ENCODE measurements at regions not wholly inside any gene's neighbourhood (a gene's known extent, or its start where the extent isn't known, plus 50 kb on each side); places are given as distances from the start of the nearest gene placed in this dataset.

- H3K4me1 Mint-ChIP-seq (ENCODE audit: low read depth, unreplicated experiment): peaks cover 11% of the 10 kb centered on the region
- no peak for TF ChIP-seq CTCF (IDR thresholded peaks at IDR 0.05; ENCODE audit: partially characterized antibody, unreplicated experiment)
- no peak overlapping the region for H3K27ac Mint-ChIP-seq (ENCODE audit: unreplicated experiment)
- no peaks in the 10 kb centered on the region for H3K27me3 Mint-ChIP-seq (ENCODE audit: unreplicated experiment)
- DNase-seq: no peak
- peaks cover 2% of the 10 kb centered on the region for H3K9me3 Mint-ChIP-seq (ENCODE audit: unreplicated experiment)
- H3K36me3 Mint-ChIP-seq (ENCODE audit: unreplicated experiment): no peaks in the 10 kb centered on the region
- H3K4me3 Mint-ChIP-seq (ENCODE audit: unreplicated experiment): no peak overlapping the region
Observed at GRCh38 chr13:40063703-40064102, 408.2 kb downstream of the COG6 start.

GRCh38 chr13:40064154-40065097, 409.0 kb downstream of the COG6 start:
- Mint-ChIP-seq H3K27ac (ENCODE audit: unreplicated experiment) (no peak overlapping the region), H3K27me3 (ENCODE audit: unreplicated experiment) (no peaks in the 10 kb centered on the region), H3K36me3 (ENCODE audit: unreplicated experiment) (no peaks in the 10 kb centered on the region), H3K4me1 (ENCODE audit: low read depth, unreplicated experiment) (peaks cover 11% of the 10 kb centered on the region), H3K4me3 (ENCODE audit: unreplicated experiment) (no peak overlapping the region), H3K9me3 (ENCODE audit: unreplicated experiment) (peaks cover 2% of the 10 kb centered on the region)
- TF ChIP-seq CTCF (IDR thresholded peaks at IDR 0.05; ENCODE audit: partially characterized antibody, unreplicated experiment): no peak
- DNase-seq: no peak

GRCh38 chr13:40069173-40070044, 413.9 kb downstream of the COG6 start:
- Mint-ChIP-seq H3K4me3 (ENCODE audit: unreplicated experiment) (no peak overlapping the region), H3K27me3 (ENCODE audit: unreplicated experiment) (no peaks in the 10 kb centered on the region), H3K36me3 (ENCODE audit: unreplicated experiment) (no peaks in the 10 kb centered on the region), H3K4me1 (ENCODE audit: low read depth, unreplicated experiment) (no peaks in the 10 kb centered on the region), H3K27ac (ENCODE audit: unreplicated experiment) (no peak overlapping the region), H3K9me3 (ENCODE audit: unreplicated experiment) (no peaks in the 10 kb centered on the region)
- peak; percentile 82 for DNase-seq
- TF ChIP-seq CTCF (IDR thresholded peaks at IDR 0.05; ENCODE audit: partially characterized antibody, unreplicated experiment): peak; percentile 78

GRCh38 chr13:40070357-40070756, 414.9 kb downstream of the COG6 start:
- H3K27me3 Mint-ChIP-seq (ENCODE audit: unreplicated experiment): no peaks in the 10 kb centered on the region
- DNase-seq: no peak
- no peak overlapping the region for H3K4me3 Mint-ChIP-seq (ENCODE audit: unreplicated experiment)
- no peaks in the 10 kb centered on the region for H3K36me3 Mint-ChIP-seq (ENCODE audit: unreplicated experiment)
- no peak for TF ChIP-seq CTCF (IDR thresholded peaks at IDR 0.05; ENCODE audit: partially characterized antibody, unreplicated experiment)
- no peaks in the 10 kb centered on the region for H3K4me1 Mint-ChIP-seq (ENCODE audit: low read depth, unreplicated experiment)
- H3K27ac Mint-ChIP-seq (ENCODE audit: unreplicated experiment): no peak overlapping the region
- no peaks in the 10 kb centered on the region for H3K9me3 Mint-ChIP-seq (ENCODE audit: unreplicated experiment)

Data from glutamatergic neuron (in vitro differentiated cells).